ENCODE measurements at regions not wholly inside any gene's neighbourhood (a gene's known extent, or its start where the extent isn't known, plus 50 kb on each side); places are given as distances from the start of the nearest gene placed in this dataset.
"Not testable (repeated sequence)": the region's sequence is repeated elsewhere in the genome, so short reads cannot be mapped to it uniquely, and the experiment has no call there.

GRCh38 chr1:57544345-57544744 is 120.5 kb upstream of the DAB1 start:
- no peak for DNase-seq
- H3K4me1 Mint-ChIP-seq (ENCODE audit: low read depth): no peaks in the 10 kb centered on the region
- no peak overlapping the region for H3K27ac Mint-ChIP-seq
- no peak overlapping the region for H3K4me3 Mint-ChIP-seq
- H3K36me3 Mint-ChIP-seq (ENCODE audit: low read depth): no peaks in the 10 kb centered on the region
- H3K27me3 Mint-ChIP-seq (ENCODE audit: insufficient read depth): no peaks in the 10 kb centered on the region; the same call in 1 of the 2 replicates
- no peak for TF ChIP-seq CTCF (IDR thresholded peaks at IDR 0.05)
- H3K9me3 Mint-ChIP-seq: peaks cover 9% of the 10 kb centered on the region; the same call in 1 of the 2 replicates

GRCh38 chr1:57536749-57537423 is 113.0 kb upstream of the DAB1 start:
- Mint-ChIP-seq H3K4me1 (ENCODE audit: low read depth) (no peaks in the 10 kb centered on the region), H3K36me3 (ENCODE audit: low read depth) (no peaks in the 10 kb centered on the region), H3K4me3 (no peak overlapping the region), H3K9me3 (peaks cover 4% of the 10 kb centered on the region; the same call in 1 of the 2 replicates), H3K27me3 (ENCODE audit: insufficient read depth) (peaks cover 2% of the 10 kb centered on the region; the same call in 1 of the 2 replicates), H3K27ac (no peak overlapping the region)
- DNase-seq: no peak
- TF ChIP-seq CTCF (IDR thresholded peaks at IDR 0.05): no peak

GRCh38 chr1:57532299-57532698 is 108.4 kb upstream of the DAB1 start:
- no peak for DNase-seq

GRCh38 chr1:57530911-57531260 is 107.0 kb upstream of the DAB1 start:
- H3K9me3 Mint-ChIP-seq; H3K4me1 Mint-ChIP-seq (ENCODE audit: low read depth); DNase-seq; H3K27ac Mint-ChIP-seq; H3K36me3 Mint-ChIP-seq (ENCODE audit: low read depth); H3K4me3 Mint-ChIP-seq; H3K27me3 Mint-ChIP-seq (ENCODE audit: insufficient read depth): not testable (repeated sequence)

More at GRCh38 chr1:57532299-57532698, 108.4 kb upstream of the DAB1 start:
- no peaks in the 10 kb centered on the region for H3K4me1 Mint-ChIP-seq (ENCODE audit: low read depth)
- H3K9me3 Mint-ChIP-seq: peaks cover 7% of the 10 kb centered on the region
- no peak overlapping the region for H3K4me3 Mint-ChIP-seq
- no peak overlapping the region for H3K27ac Mint-ChIP-seq
- H3K27me3 Mint-ChIP-seq (ENCODE audit: insufficient read depth): no peaks in the 10 kb centered on the region; the same call in 1 of the 2 replicates
- no peaks in the 10 kb centered on the region for H3K36me3 Mint-ChIP-seq (ENCODE audit: low read depth)
- TF ChIP-seq CTCF (IDR thresholded peaks at IDR 0.05): no peak

- H3K27ac Mint-ChIP-seq: no peak overlapping the region
These were observed 106.5 kb upstream of the DAB1 start for GRCh38 chr1:57530206-57530910.

More at GRCh38 chr1:57530206-57530910, 106.5 kb upstream of the DAB1 start:
- H3K9me3 Mint-ChIP-seq: peaks cover 4% of the 10 kb centered on the region
- no peaks in the 10 kb centered on the region for H3K36me3 Mint-ChIP-seq (ENCODE audit: low read depth)
- H3K27me3 Mint-ChIP-seq (ENCODE audit: insufficient read depth): no peaks in the 10 kb centered on the region; the same call in 1 of the 2 replicates
- DNase-seq: no peak
- no peak for TF ChIP-seq CTCF (IDR thresholded peaks at IDR 0.05)
- H3K4me1 Mint-ChIP-seq (ENCODE audit: low read depth): no peaks in the 10 kb centered on the region
- no peak overlapping the region for H3K4me3 Mint-ChIP-seq

Data from HFFc6 (cell line).